H1 (cell line): ENCODE measurements at regions not wholly inside any gene's neighbourhood (a gene's known extent, or its start where the extent isn't known, plus 50 kb on each side); places are given as distances from the start of the nearest gene placed in this dataset.
A peak's percentile ranks its signal among the peaks of the same experiment; 100 is the strongest.

Source experiments
- CTCF ChIA-PET: fragments of 300-600 bp; sonication (Branson Sonifier 250); formaldehyde crosslinking; loops from one replicate; lab custom pipeline; 2021; ENCODE audit not compliant: partially characterized antibody; lab: Charles Lee
- POLR2A ChIA-PET: fragments of 300-600 bp; sonication (Branson Sonifier 250); formaldehyde crosslinking; loops from one replicate; lab custom pipeline; 2021; ENCODE audit warnings: inconsistent platforms; ENCODE audit not compliant: partially characterized antibody; lab: Charles Lee
- DNase-seq, 2 experiments: peaks; one replicate each; pipeline versions ENCODE4 v3.0.0 to v3.0.0-alpha.2; 2010 to 2022; ENCODE audit warnings: low spot score in 2 of 2, low read depth in 1 of 2, mixed read lengths in 1 of 2
- FAIRE-seq: peaks from 2 replicates; lab custom pipeline; 2011; peaks lifted over from hg19 to GRCh38; lab: Jason Lieb, UNC
- H2AFZ ChIP-seq: 2 replicates; pipeline ENCODE4 v1.8.1; 2012; ENCODE audit warnings: low read length, inconsistent platforms
- H2AK5ac ChIP-seq: 2 replicates; pipeline ENCODE4 v1.6.1; 2013; ENCODE audit warnings: low read depth, low read length
- H2BK120ac ChIP-seq: replicated peaks from 2 replicates; pipeline ENCODE3; 2013; ENCODE audit warnings: low read depth, low read length, inconsistent platforms
- H2BK12ac ChIP-seq: 2 replicates; pipeline ENCODE4 v1.6.1; 2013; ENCODE audit warnings: low read depth, low read length
- H2BK15ac ChIP-seq: 2 replicates; pipeline ENCODE4 v1.6.1; 2013; ENCODE audit warnings: low read length
- H2BK20ac ChIP-seq: 2 replicates; pipeline ENCODE4 v1.6.1; 2013; ENCODE audit warnings: low read length
- H2BK5ac ChIP-seq: 2 replicates; pipeline ENCODE4 v1.6.1; 2013; ENCODE audit warnings: low read depth, low read length
- H3K14ac ChIP-seq: 2 replicates; pipeline ENCODE4 v1.6.1; 2013; ENCODE audit warnings: inconsistent platforms; ENCODE audit not compliant: insufficient read length
- H3K18ac ChIP-seq: 2 replicates; pipeline ENCODE4 v1.6.1; 2013; ENCODE audit warnings: low read length; ENCODE audit errors: extremely low read depth
- H3K23ac ChIP-seq: 2 replicates; pipeline ENCODE4 v1.6.1; 2013; ENCODE audit warnings: inconsistent platforms; ENCODE audit not compliant: insufficient read length
- H3K23me2 ChIP-seq: 2 replicates; pipeline ENCODE4 v1.6.1; 2013; ENCODE audit warnings: low read depth, low read length
- H3K27ac ChIP-seq: 2 replicates; pipeline ENCODE4 v1.6.1; 2011; ENCODE audit warnings: low read depth, low read length, inconsistent platforms
- H3K27me3 ChIP-seq, 4 experiments: replicated peaks in 1 of 4; 1 replicate in 1 of 4; 2 replicates in 3 of 4; pipeline versions ENCODE4 v1.6.1 to v1.8.1; 2011 to 2013; ENCODE audit warnings: low read length in 3 of 4, mild to moderate bottlenecking in 3 of 4, inconsistent platforms in 2 of 4, mixed read lengths in 2 of 4, moderate library complexity in 1 of 4; ENCODE audit not compliant: control insufficient read depth in 3 of 4, insufficient read depth in 3 of 4; ENCODE audit errors: extremely low read depth in 1 of 4
- H3K36me3 ChIP-seq, 4 experiments: 2 replicates each; pipeline versions ENCODE4 v1.6.1 to v1.8.1; 2011 to 2013; ENCODE audit warnings: mild to moderate bottlenecking in 4 of 4, low read length in 3 of 4, moderate library complexity in 2 of 4, control low read depth in 1 of 4, inconsistent platforms in 1 of 4; ENCODE audit not compliant: insufficient read depth in 4 of 4, control insufficient read depth in 2 of 4
- H3K4ac ChIP-seq: replicated peaks from 2 replicates; pipeline ENCODE3; 2013; ENCODE audit warnings: low read length, low read depth, mixed read lengths, inconsistent platforms; ENCODE audit not compliant: insufficient read length
- H3K4me1 ChIP-seq, 4 experiments: replicated peaks in 1 of 4; 1 replicate in 1 of 4; 2 replicates in 3 of 4; pipeline versions ENCODE4 v1.6.1 to v1.8.1; 2011 to 2013; ENCODE audit warnings: low read length in 3 of 4, inconsistent platforms in 2 of 4, mixed read lengths in 1 of 4; ENCODE audit not compliant: insufficient read depth in 4 of 4, control insufficient read depth in 3 of 4
- H3K4me2 ChIP-seq, 2 experiments: 2 replicates each; pipeline versions ENCODE4 v1.6.1 to v1.8.1; 2011 to 2013; ENCODE audit warnings: low read depth in 2 of 2, low read length in 2 of 2, control low read depth in 1 of 2, inconsistent platforms in 1 of 2, mild to moderate bottlenecking in 1 of 2; ENCODE audit not compliant: insufficient read depth in 1 of 2
- H3K4me3 ChIP-seq, 4 experiments: fragments of 200-600, 300-600 bp in 1 of 4; sonication (generic), shearing (Covaris generic), sonication (Bioruptor Twin) in 1 of 4; 2 replicates each; pipeline versions ENCODE4 v1.5.1 to v1.8.1; 2011 to 2016; ENCODE audit warnings: low read length in 4 of 4, low read depth in 3 of 4, control low read depth in 2 of 4, inconsistent platforms in 2 of 4, mild to moderate bottlenecking in 2 of 4, mixed read lengths in 1 of 4, moderate library complexity in 1 of 4; ENCODE audit not compliant: insufficient read depth in 2 of 4; ENCODE audit errors: extremely low read depth in 1 of 4
- H3K56ac ChIP-seq: replicated peaks from 2 replicates; pipeline ENCODE3; 2013; ENCODE audit warnings: low read depth, mild to moderate bottlenecking, mixed read lengths, low read length, inconsistent platforms; ENCODE audit not compliant: insufficient read length
- H3K79me1 ChIP-seq: 2 replicates; pipeline ENCODE4 v1.6.1; 2013; ENCODE audit warnings: low read depth, low read length, control low read depth
- H3K79me2 ChIP-seq, 2 experiments: 2 replicates each; pipeline versions ENCODE4 v1.6.1 to v1.8.1; 2012 to 2013; ENCODE audit warnings: low read length in 2 of 2, mild to moderate bottlenecking in 2 of 2, inconsistent platforms in 1 of 2; ENCODE audit not compliant: insufficient read depth in 2 of 2, control insufficient read depth in 1 of 2
- H3K9ac ChIP-seq, 4 experiments: replicated peaks in 1 of 4; 1 replicate in 1 of 4; 2 replicates in 3 of 4; pipeline versions ENCODE4 v1.6.1 to v1.8.1; 2011 to 2013; ENCODE audit warnings: low read depth in 3 of 4, low read length in 3 of 4, control low read depth in 2 of 4, mild to moderate bottlenecking in 2 of 4, moderate library complexity in 2 of 4, inconsistent platforms in 1 of 4; ENCODE audit errors: extremely low read depth in 1 of 4
- H3K9me3 ChIP-seq, 2 experiments: 2 replicates each; pipeline versions ENCODE4 v1.6.1 to v1.8.1; 2012 to 2013; ENCODE audit warnings: mild to moderate bottlenecking in 2 of 2, moderate library complexity in 2 of 2, control low read depth in 1 of 2, inconsistent platforms in 1 of 2, low read depth in 1 of 2, low read length in 1 of 2, mixed read lengths in 1 of 2; ENCODE audit not compliant: insufficient read depth in 2 of 2
- H4K20me1 ChIP-seq, 2 experiments: replicated peaks in 1 of 2; 2 replicates each; pipeline versions ENCODE3 to v1.8.1; 2011 to 2013; ENCODE audit warnings: inconsistent platforms in 2 of 2, low read length in 2 of 2, mild to moderate bottlenecking in 1 of 2; ENCODE audit not compliant: insufficient read depth in 2 of 2, control insufficient read depth in 1 of 2
- H4K5ac ChIP-seq: 2 replicates; pipeline ENCODE4 v1.6.1; 2013; ENCODE audit warnings: low read length, low read depth, mixed read lengths, inconsistent platforms; ENCODE audit not compliant: insufficient read length
- H4K8ac ChIP-seq: 2 replicates; pipeline ENCODE4 v1.8.0; 2013; ENCODE audit warnings: mild to moderate bottlenecking, moderate library complexity, low read length, inconsistent platforms; ENCODE audit not compliant: insufficient read depth; ENCODE audit errors: extremely low read depth
- H4K91ac ChIP-seq: replicated peaks from 2 replicates; pipeline ENCODE3; 2013; ENCODE audit warnings: low read length, mixed read lengths, inconsistent platforms; ENCODE audit not compliant: insufficient read length
- BRCA1 ChIP-seq: IDR thresholded peaks from 2 replicates; pipeline ENCODE4 v1.6.1; 2012; ENCODE audit warnings: low read depth, low read length, improper control_type of control experiment
- CBX5 ChIP-seq: fragments of 300-800, 300-1000 bp; sonication (generic); IDR thresholded peaks from 2 replicates; pipeline ENCODE4 v1.7.1; 2016; ENCODE audit warnings: antibody characterized with exemption, low read length, low read depth
- E2F6 ChIP-seq: IDR thresholded peaks from 2 replicates; pipeline ENCODE4 v1.6.1; 2012; ENCODE audit warnings: inconsistent platforms
- KDM4A ChIP-seq: IDR thresholded peaks from one replicate; pipeline ENCODE4 v1.7.1; 2012; ENCODE audit warnings: low read depth, mild to moderate bottlenecking, moderate library complexity, low read length, inconsistent platforms; ENCODE audit not compliant: severe bottlenecking
- NANOG ChIP-seq: IDR thresholded peaks from 2 replicates; pipeline ENCODE4 v1.6.1; 2011; ENCODE audit warnings: low read length, low read depth, mild to moderate bottlenecking, inconsistent platforms; ENCODE audit not compliant: insufficient read depth, poor library complexity, severe bottlenecking
- PHF8 ChIP-seq: fragments of 200-600 bp; sonication (generic); conservative IDR thresholded peaks from 2 replicates; pipeline ENCODE4 v1.7.1; 2012; ENCODE audit warnings: low read depth, mild to moderate bottlenecking, inconsistent platforms, low read length, moderate library complexity
- POLR2A ChIP-seq, 2 experiments: IDR thresholded peaks; 1 replicate in 1 of 2; 2 replicates in 1 of 2; pipeline ENCODE4 v1.6.1; 2011; ENCODE audit warnings: low read depth in 2 of 2, low read length in 2 of 2, mild to moderate bottlenecking in 2 of 2; ENCODE audit errors: control extremely low read depth in 1 of 2
- RXRA ChIP-seq: IDR thresholded peaks from 2 replicates; pipeline ENCODE4 v1.6.1; 2011; ENCODE audit warnings: low read depth, mild to moderate bottlenecking, low read length, moderate library complexity; ENCODE audit not compliant: insufficient read depth
- USF2 ChIP-seq: IDR thresholded peaks from 2 replicates; pipeline ENCODE4 v1.6.1; 2011; ENCODE audit warnings: low read length, improper control_type of control experiment
- WGBS, 2 experiments: shearing (Covaris generic) in 1 of 2; methylation state at CpG; one replicate each; pipeline versions ENCODE4 v1.1.6 to v1.1.7; 2013 to 2015; ENCODE audit warnings: low lambda C conversion rate in 2 of 2, mixed read lengths in 2 of 2, inconsistent platforms in 1 of 2, low coverage in 1 of 2, missing lambda C conversion rate in 1 of 2; ENCODE audit not compliant: insufficient replicate concordance in 2 of 2, insufficient coverage in 1 of 2, insufficient read length in 1 of 2; ENCODE audit errors: extremely low coverage in 1 of 2, missing lambda C conversion rate in 1 of 2; 5-methylcytosine and 5-hydroxymethylcytosine counted together

DNA sequence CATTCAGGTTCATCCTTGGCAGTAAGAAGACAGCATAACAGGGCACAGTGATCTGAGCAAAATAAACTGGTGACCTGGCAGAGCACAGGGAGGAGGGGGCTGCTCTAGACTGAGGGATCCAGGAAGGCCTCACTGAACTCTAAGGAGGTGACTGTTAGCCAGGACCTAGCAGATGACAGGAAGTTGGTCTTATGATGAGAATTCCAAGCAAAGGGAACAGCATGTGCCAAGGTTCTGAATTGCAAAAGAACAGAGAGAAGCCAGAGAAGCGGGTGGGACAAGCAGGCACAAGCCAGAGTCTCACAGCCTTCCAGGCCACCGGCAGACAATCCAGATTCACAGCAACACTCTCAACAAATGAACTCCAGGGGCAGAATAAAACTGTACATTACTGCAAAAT is 152.7 kb upstream of the PTPRM start:
- no peaks in the 10 kb centered on the region for H3K36me3 ChIP-seq
- H2BK15ac ChIP-seq, result no peak overlapping the region
- no peak overlapping the region for H3K56ac ChIP-seq
- no peaks in the 10 kb centered on the region for H3K27me3 ChIP-seq
- no peak overlapping the region for H2BK12ac ChIP-seq
- H2BK20ac ChIP-seq, result no peak overlapping the region
- no peak overlapping the region for H3K18ac ChIP-seq
- peaks cover 0 to 4% (median 0%) of the 10 kb centered on the region in 4 experiments; a peak in 2 of 7 replicates for H3K4me1 ChIP-seq
- no peak overlapping the region for H2BK5ac ChIP-seq
- no peak overlapping the region for H3K9ac ChIP-seq
- 96% methylated on average over 2 of the region's 2 CpGs; no CpG with 5 or more reads in 1 of the 2 experiments for WGBS, 2 experiments
- no peak overlapping the region for H4K5ac ChIP-seq
- CTCF ChIA-PET, result no interaction called here
- 0 out of 2 replicates have a peak overlapping the region, but pooled peaks have one; percentile 67 for H2AFZ ChIP-seq
- no peaks in the 10 kb centered on the region for H4K20me1 ChIP-seq
- no peak overlapping the region for H3K23ac ChIP-seq
- H3K14ac ChIP-seq, result no peak overlapping the region
- no peak overlapping the region for H4K91ac ChIP-seq
- FAIRE-seq, result no peak
- H3K79me1 ChIP-seq, result no peaks in the 10 kb centered on the region
- no peaks in the 10 kb centered on the region for H3K9me3 ChIP-seq
- no peak overlapping the region for H3K4me3 ChIP-seq
- H2BK120ac ChIP-seq, result no peak overlapping the region
- no peaks in the 10 kb centered on the region for H3K23me2 ChIP-seq
- no peak for DNase-seq
- H2AK5ac ChIP-seq, result no peak overlapping the region
- no peak overlapping the region for H3K4me2 ChIP-seq
- H4K8ac ChIP-seq, result no peak overlapping the region
- H3K79me2 ChIP-seq, result no peaks in the 10 kb centered on the region
- no peak overlapping the region for H3K4ac ChIP-seq
- H3K27ac ChIP-seq, result no peak overlapping the region
- POLR2A ChIA-PET, result no interaction called here
- TF ChIP-seq RXRA, result no peak
- no peak for TF ChIP-seq POLR2A (IDR thresholded peaks at IDR 0.05; ENCODE audit: control extremely low read depth in 1 of 2, low read depth in 2 of 2, low read length in 2 of 2)
- TF ChIP-seq E2F6, result no peak
- no peak for TF ChIP-seq CBX5
- TF ChIP-seq NANOG, result no peak
- no peak for TF ChIP-seq USF2
- no peak for TF ChIP-seq BRCA1
- TF ChIP-seq PHF8, result no peak
- no peak for TF ChIP-seq KDM4A
